ENCODE measurements at regions not wholly inside any gene's neighbourhood (a gene's known extent, or its start where the extent isn't known, plus 50 kb on each side); places are given as distances from the start of the nearest gene placed in this dataset.

- H3K4me1 ChIP-seq (ENCODE audit: control insufficient read depth in 1 of 2, insufficient read depth in 2 of 2, low read length in 2 of 2): no peaks in the 10 kb centered on the region
- H3K27ac ChIP-seq (ENCODE audit: low read length): no peak overlapping the region
- no peaks in the 10 kb centered on the region for H3K9me3 ChIP-seq (ENCODE audit: control insufficient read depth in 1 of 2, low read length in 2 of 2)
- no peaks in the 10 kb centered on the region for H3K36me3 ChIP-seq (ENCODE audit: control insufficient read depth in 1 of 2, insufficient read depth in 2 of 2, low read length in 2 of 2)
- no peaks in the 10 kb centered on the region for H3K27me3 ChIP-seq (ENCODE audit: low read depth, low read length)
- no peak overlapping the region for H3K4me3 ChIP-seq (ENCODE audit: low read depth in 1 of 2, low read length in 2 of 2)
Observed at GRCh38 chr1:82399093-82399492, 598.4 kb downstream of the ADGRL2 start.

- Histone ChIP-seq H3K4me1 (ENCODE audit: control insufficient read depth in 1 of 2, insufficient read depth in 2 of 2, low read length in 2 of 2) (no peaks in the 10 kb centered on the region), H3K27ac (ENCODE audit: low read length) (no peak overlapping the region), H3K4me3 (ENCODE audit: low read depth in 1 of 2, low read length in 2 of 2) (no peak overlapping the region), H3K9me3 (ENCODE audit: control insufficient read depth in 1 of 2, low read length in 2 of 2) (no peaks in the 10 kb centered on the region), H3K36me3 (ENCODE audit: control insufficient read depth in 1 of 2, insufficient read depth in 2 of 2, low read length in 2 of 2) (no peaks in the 10 kb centered on the region), H3K27me3 (ENCODE audit: low read depth, low read length) (no peaks in the 10 kb centered on the region)
Observed at GRCh38 chr1:82398357-82398756, 597.6 kb downstream of the ADGRL2 start.

GRCh38 chr1:82395440-82395839 is 594.7 kb downstream of the ADGRL2 start:
- Histone ChIP-seq H3K27ac (ENCODE audit: low read length) (no peak overlapping the region), H3K36me3 (ENCODE audit: control insufficient read depth in 1 of 2, insufficient read depth in 2 of 2, low read length in 2 of 2) (no peaks in the 10 kb centered on the region), H3K4me1 (ENCODE audit: control insufficient read depth in 1 of 2, insufficient read depth in 2 of 2, low read length in 2 of 2) (no peaks in the 10 kb centered on the region), H3K9me3 (ENCODE audit: control insufficient read depth in 1 of 2, low read length in 2 of 2) (no peaks in the 10 kb centered on the region), H3K4me3 (ENCODE audit: low read depth in 1 of 2, low read length in 2 of 2) (no peak overlapping the region), H3K27me3 (ENCODE audit: low read depth, low read length) (no peaks in the 10 kb centered on the region)

- Histone ChIP-seq H3K4me1 (ENCODE audit: control insufficient read depth in 1 of 2, insufficient read depth in 2 of 2, low read length in 2 of 2) (no peaks in the 10 kb centered on the region), H3K27me3 (ENCODE audit: low read depth, low read length) (no peaks in the 10 kb centered on the region), H3K4me3 (ENCODE audit: low read depth in 1 of 2, low read length in 2 of 2) (no peak overlapping the region), H3K27ac (ENCODE audit: low read length) (no peak overlapping the region), H3K9me3 (ENCODE audit: control insufficient read depth in 1 of 2, low read length in 2 of 2) (no peaks in the 10 kb centered on the region), H3K36me3 (ENCODE audit: control insufficient read depth in 1 of 2, insufficient read depth in 2 of 2, low read length in 2 of 2) (no peaks in the 10 kb centered on the region)
Observed at GRCh38 chr1:82392946-82393345, 592.2 kb downstream of the ADGRL2 start.

- no peaks in the 10 kb centered on the region for H3K9me3 ChIP-seq (ENCODE audit: control insufficient read depth in 1 of 2, low read length in 2 of 2)
- no peaks in the 10 kb centered on the region for H3K4me1 ChIP-seq (ENCODE audit: control insufficient read depth in 1 of 2, insufficient read depth in 2 of 2, low read length in 2 of 2)
- H3K27me3 ChIP-seq (ENCODE audit: low read depth, low read length): no peaks in the 10 kb centered on the region
- H3K36me3 ChIP-seq (ENCODE audit: control insufficient read depth in 1 of 2, insufficient read depth in 2 of 2, low read length in 2 of 2): no peaks in the 10 kb centered on the region
- no peak overlapping the region for H3K27ac ChIP-seq (ENCODE audit: low read length)
- H3K4me3 ChIP-seq (ENCODE audit: low read depth in 1 of 2, low read length in 2 of 2): no peak overlapping the region
Observed at GRCh38 chr1:82392513-82392912, 591.8 kb downstream of the ADGRL2 start.

- Histone ChIP-seq H3K9me3 (ENCODE audit: control insufficient read depth in 1 of 2, low read length in 2 of 2) (no peaks in the 10 kb centered on the region), H3K4me1 (ENCODE audit: control insufficient read depth in 1 of 2, insufficient read depth in 2 of 2, low read length in 2 of 2) (no peaks in the 10 kb centered on the region), H3K36me3 (ENCODE audit: control insufficient read depth in 1 of 2, insufficient read depth in 2 of 2, low read length in 2 of 2) (no peaks in the 10 kb centered on the region), H3K27ac (ENCODE audit: low read length) (no peak overlapping the region), H3K4me3 (ENCODE audit: low read depth in 1 of 2, low read length in 2 of 2) (no peak overlapping the region), H3K27me3 (ENCODE audit: low read depth, low read length) (no peaks in the 10 kb centered on the region)
Observed at GRCh38 chr1:82391712-82392111, 591.0 kb downstream of the ADGRL2 start.

GRCh38 chr1:82390627-82391026 is 589.9 kb downstream of the ADGRL2 start:
- Histone ChIP-seq H3K4me1 (ENCODE audit: control insufficient read depth in 1 of 2, insufficient read depth in 2 of 2, low read length in 2 of 2) (no peaks in the 10 kb centered on the region), H3K4me3 (ENCODE audit: low read depth in 1 of 2, low read length in 2 of 2) (no peak overlapping the region), H3K36me3 (ENCODE audit: control insufficient read depth in 1 of 2, insufficient read depth in 2 of 2, low read length in 2 of 2) (no peaks in the 10 kb centered on the region), H3K9me3 (ENCODE audit: control insufficient read depth in 1 of 2, low read length in 2 of 2) (no peaks in the 10 kb centered on the region), H3K27me3 (ENCODE audit: low read depth, low read length) (no peaks in the 10 kb centered on the region), H3K27ac (ENCODE audit: low read length) (no peak overlapping the region)

- Histone ChIP-seq H3K4me1 (ENCODE audit: control insufficient read depth in 1 of 2, insufficient read depth in 2 of 2, low read length in 2 of 2) (no peaks in the 10 kb centered on the region), H3K4me3 (ENCODE audit: low read depth in 1 of 2, low read length in 2 of 2) (no peak overlapping the region), H3K27ac (ENCODE audit: low read length) (no peak overlapping the region), H3K27me3 (ENCODE audit: low read depth, low read length) (no peaks in the 10 kb centered on the region), H3K36me3 (ENCODE audit: control insufficient read depth in 1 of 2, insufficient read depth in 2 of 2, low read length in 2 of 2) (no peaks in the 10 kb centered on the region), H3K9me3 (ENCODE audit: control insufficient read depth in 1 of 2, low read length in 2 of 2) (no peaks in the 10 kb centered on the region)
Observed at GRCh38 chr1:82388679-82389078, 587.9 kb downstream of the ADGRL2 start.

- H3K4me3 ChIP-seq (ENCODE audit: low read depth in 1 of 2, low read length in 2 of 2): no peak overlapping the region
- no peak overlapping the region for H3K27ac ChIP-seq (ENCODE audit: low read length)
- H3K9me3 ChIP-seq (ENCODE audit: control insufficient read depth in 1 of 2, low read length in 2 of 2): no peaks in the 10 kb centered on the region
- H3K27me3 ChIP-seq (ENCODE audit: low read depth, low read length): no peaks in the 10 kb centered on the region
- H3K36me3 ChIP-seq (ENCODE audit: control insufficient read depth in 1 of 2, insufficient read depth in 2 of 2, low read length in 2 of 2): no peaks in the 10 kb centered on the region
- no peaks in the 10 kb centered on the region for H3K4me1 ChIP-seq (ENCODE audit: control insufficient read depth in 1 of 2, insufficient read depth in 2 of 2, low read length in 2 of 2)
Observed at GRCh38 chr1:82387012-82387366, 586.3 kb downstream of the ADGRL2 start.

GRCh38 chr1:82386365-82387011 is 585.8 kb downstream of the ADGRL2 start:
- Histone ChIP-seq H3K27ac (ENCODE audit: low read length) (no peak overlapping the region), H3K36me3 (ENCODE audit: control insufficient read depth in 1 of 2, insufficient read depth in 2 of 2, low read length in 2 of 2) (no peaks in the 10 kb centered on the region), H3K4me3 (ENCODE audit: low read depth in 1 of 2, low read length in 2 of 2) (no peak overlapping the region), H3K9me3 (ENCODE audit: control insufficient read depth in 1 of 2, low read length in 2 of 2) (no peaks in the 10 kb centered on the region), H3K4me1 (ENCODE audit: control insufficient read depth in 1 of 2, insufficient read depth in 2 of 2, low read length in 2 of 2) (no peaks in the 10 kb centered on the region), H3K27me3 (ENCODE audit: low read depth, low read length) (no peaks in the 10 kb centered on the region)

GRCh38 chr1:82384776-82385175 is 584.0 kb downstream of the ADGRL2 start:
- H3K27ac ChIP-seq (ENCODE audit: low read length): no peak overlapping the region
- H3K9me3 ChIP-seq (ENCODE audit: control insufficient read depth in 1 of 2, low read length in 2 of 2): no peaks in the 10 kb centered on the region
- H3K4me1 ChIP-seq (ENCODE audit: control insufficient read depth in 1 of 2, insufficient read depth in 2 of 2, low read length in 2 of 2): no peaks in the 10 kb centered on the region
- no peaks in the 10 kb centered on the region for H3K27me3 ChIP-seq (ENCODE audit: low read depth, low read length)
- H3K4me3 ChIP-seq (ENCODE audit: low read depth in 1 of 2, low read length in 2 of 2): no peak overlapping the region
- no peaks in the 10 kb centered on the region for H3K36me3 ChIP-seq (ENCODE audit: control insufficient read depth in 1 of 2, insufficient read depth in 2 of 2, low read length in 2 of 2)

GRCh38 chr1:82377201-82377884 is 576.6 kb downstream of the ADGRL2 start:
- Histone ChIP-seq H3K4me1 (ENCODE audit: control insufficient read depth in 1 of 2, insufficient read depth in 2 of 2, low read length in 2 of 2) (no peaks in the 10 kb centered on the region), H3K4me3 (ENCODE audit: low read depth in 1 of 2, low read length in 2 of 2) (no peak overlapping the region), H3K9me3 (ENCODE audit: control insufficient read depth in 1 of 2, low read length in 2 of 2) (peaks cover 0 to 3% of the 10 kb centered on the region in 2 donors), H3K36me3 (ENCODE audit: control insufficient read depth in 1 of 2, insufficient read depth in 2 of 2, low read length in 2 of 2) (no peaks in the 10 kb centered on the region), H3K27me3 (ENCODE audit: low read depth, low read length) (no peaks in the 10 kb centered on the region), H3K27ac (ENCODE audit: low read length) (no peak overlapping the region)
